ENCODE measurements at regions not wholly inside any gene's neighbourhood (a gene's known extent, or its start where the extent isn't known, plus 50 kb on each side); places are given as distances from the start of the nearest gene placed in this dataset.

DNA sequence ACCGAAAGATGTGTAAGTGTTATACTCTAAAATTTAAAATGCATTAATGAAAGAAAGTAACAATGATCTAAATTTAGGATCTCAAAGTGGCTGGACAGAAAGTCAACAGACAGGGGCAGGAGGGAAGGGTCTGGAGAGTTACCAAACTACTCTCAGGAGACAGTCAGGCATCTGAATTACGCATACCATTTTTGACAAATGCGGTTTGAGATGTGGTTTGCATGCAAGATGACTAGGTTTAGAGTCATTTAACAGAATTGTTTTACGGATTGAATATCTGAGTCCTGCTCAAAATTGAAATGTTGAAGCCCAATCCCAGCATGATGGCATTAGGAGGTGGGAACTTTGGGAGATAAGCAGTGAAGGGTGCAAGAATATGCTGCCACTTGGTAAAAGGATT is 314.1 kb downstream of the WDR11 start:
- no peaks in the 10 kb centered on the region for H3K27me3 ChIP-seq (ENCODE audit: control insufficient read depth, extremely low read depth, insufficient read depth, low read length)
- H2AFZ ChIP-seq (ENCODE audit: control insufficient read depth, low read length): no peak overlapping the region
- H3K27ac ChIP-seq (ENCODE audit: control insufficient read depth, insufficient read depth, low read length): no peak overlapping the region
- no peak overlapping the region for H3K4me3 ChIP-seq (ENCODE audit: control insufficient read depth in 2 of 3, extremely low read depth in 1 of 3, insufficient read depth in 2 of 3, low read depth in 1 of 3, low read length in 3 of 3)
- dilution Hi-C loops (cut with MboI; ENCODE audit: extremely low pct_ligation_motif_present, low sequenced_read_pairs): no loop called here
- no peak for TF ChIP-seq EZH2 (IDR thresholded peaks at IDR 0.05; ENCODE audit: low read length)
- TF ChIP-seq, protein P1, sequence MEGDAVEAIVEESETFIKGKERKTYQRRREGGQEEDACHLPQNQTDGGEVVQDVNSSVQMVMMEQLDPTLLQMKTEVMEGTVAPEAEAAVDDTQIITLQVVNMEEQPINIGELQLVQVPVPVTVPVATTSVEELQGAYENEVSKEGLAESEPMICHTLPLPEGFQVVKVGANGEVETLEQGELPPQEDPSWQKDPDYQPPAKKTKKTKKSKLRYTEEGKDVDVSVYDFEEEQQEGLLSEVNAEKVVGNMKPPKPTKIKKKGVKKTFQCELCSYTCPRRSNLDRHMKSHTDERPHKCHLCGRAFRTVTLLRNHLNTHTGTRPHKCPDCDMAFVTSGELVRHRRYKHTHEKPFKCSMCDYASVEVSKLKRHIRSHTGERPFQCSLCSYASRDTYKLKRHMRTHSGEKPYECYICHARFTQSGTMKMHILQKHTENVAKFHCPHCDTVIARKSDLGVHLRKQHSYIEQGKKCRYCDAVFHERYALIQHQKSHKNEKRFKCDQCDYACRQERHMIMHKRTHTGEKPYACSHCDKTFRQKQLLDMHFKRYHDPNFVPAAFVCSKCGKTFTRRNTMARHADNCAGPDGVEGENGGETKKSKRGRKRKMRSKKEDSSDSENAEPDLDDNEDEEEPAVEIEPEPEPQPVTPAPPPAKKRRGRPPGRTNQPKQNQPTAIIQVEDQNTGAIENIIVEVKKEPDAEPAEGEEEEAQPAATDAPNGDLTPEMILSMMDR (optimal IDR thresholded peaks at IDR 0.05 in 1 of 3, IDR thresholded peaks at IDR 0.05 in 1 of 3, conservative IDR thresholded peaks at IDR 0.05 in 1 of 3; ENCODE audit: extremely low read depth in 1 of 3, insufficient read depth in 2 of 3, low read length in 3 of 3): no peak
- peak; percentile 54 for DNase-seq (ENCODE audit: low read depth, low spot score)
- no peaks in the 10 kb centered on the region for H4K20me1 ChIP-seq (ENCODE audit: control insufficient read depth, extremely low read depth, insufficient read depth, low read length)
- H3K9ac ChIP-seq (ENCODE audit: control insufficient read depth, extremely low read depth, insufficient read depth, low read length): no peak overlapping the region
- H3K4me1 ChIP-seq (ENCODE audit: control insufficient read depth, extremely low read depth, insufficient read depth, low read length): peaks cover 11% of the 10 kb centered on the region
- FAIRE-seq: peak; percentile 69
- no peak overlapping the region for H3K4me2 ChIP-seq (ENCODE audit: control insufficient read depth, extremely low read depth, insufficient read depth, low read depth, low read length)
- no peaks in the 10 kb centered on the region for H3K9me1 ChIP-seq (ENCODE audit: control insufficient read depth, extremely low read depth, insufficient read depth, low read length)
- H3K36me3 ChIP-seq (ENCODE audit: control insufficient read depth in 2 of 2, extremely low read depth in 1 of 2, insufficient read depth in 2 of 2, low read length in 2 of 2): no peaks in the 10 kb centered on the region
- H3K79me2 ChIP-seq (ENCODE audit: control insufficient read depth, insufficient read depth, low read length): no peaks in the 10 kb centered on the region
- no peaks in the 10 kb centered on the region for H3K9me3 ChIP-seq (ENCODE audit: control insufficient read depth, low read depth, low read length)

DNA sequence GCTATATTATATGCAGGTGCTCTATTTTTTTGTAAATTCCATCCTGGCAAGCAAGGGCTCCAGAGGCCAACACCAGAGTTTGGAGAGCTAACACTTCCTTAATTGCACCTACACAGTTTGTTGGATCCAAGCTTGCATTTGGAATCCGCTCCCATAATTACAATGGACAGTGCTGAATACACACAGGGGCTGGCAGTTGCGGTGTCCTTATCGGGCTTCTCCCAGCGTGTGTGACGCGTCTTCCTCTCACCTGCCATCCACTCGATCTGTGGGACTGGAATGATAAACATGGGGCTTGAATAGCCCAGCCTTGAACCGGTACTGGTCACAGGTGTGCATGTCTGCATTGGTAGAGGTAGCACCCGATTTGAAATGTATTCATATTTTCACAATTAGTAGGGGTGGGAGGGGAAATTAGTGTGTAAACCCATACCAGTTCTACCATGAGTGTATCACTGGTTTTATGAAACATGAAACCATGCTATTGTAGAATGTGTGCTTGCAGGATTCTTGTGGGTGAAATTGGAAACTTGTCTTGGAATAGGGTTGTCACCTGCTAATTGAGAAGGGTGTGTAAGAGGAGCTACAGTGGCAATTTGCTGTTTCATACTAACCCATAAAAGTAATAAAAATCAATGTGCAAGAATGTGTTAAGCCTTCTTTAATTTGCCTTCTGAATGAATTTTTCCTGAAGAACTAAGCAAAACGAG is 316.5 kb downstream of the WDR11 start:
- H4K20me1 ChIP-seq (ENCODE audit: control insufficient read depth, extremely low read depth, insufficient read depth, low read length): no peaks in the 10 kb centered on the region
- no peak overlapping the region for H3K4me2 ChIP-seq (ENCODE audit: control insufficient read depth, extremely low read depth, insufficient read depth, low read depth, low read length)
- no peaks in the 10 kb centered on the region for H3K9me3 ChIP-seq (ENCODE audit: control insufficient read depth, low read depth, low read length)
- H3K79me2 ChIP-seq (ENCODE audit: control insufficient read depth, insufficient read depth, low read length): no peaks in the 10 kb centered on the region
- TF ChIP-seq, protein P1 (optimal IDR thresholded peaks at IDR 0.05 in 1 of 3, IDR thresholded peaks at IDR 0.05 in 1 of 3, conservative IDR thresholded peaks at IDR 0.05 in 1 of 3; ENCODE audit: extremely low read depth in 1 of 3, insufficient read depth in 2 of 3, low read length in 3 of 3): no peak
- no peak for TF ChIP-seq EZH2 (IDR thresholded peaks at IDR 0.05; ENCODE audit: low read length)
- no peak overlapping the region for H3K27ac ChIP-seq (ENCODE audit: control insufficient read depth, insufficient read depth, low read length)
- H3K9me1 ChIP-seq (ENCODE audit: control insufficient read depth, extremely low read depth, insufficient read depth, low read length): no peaks in the 10 kb centered on the region
- H3K4me3 ChIP-seq (ENCODE audit: control insufficient read depth in 2 of 3, extremely low read depth in 1 of 3, insufficient read depth in 2 of 3, low read depth in 1 of 3, low read length in 3 of 3): no peak overlapping the region
- dilution Hi-C loops (cut with MboI; ENCODE audit: extremely low pct_ligation_motif_present, low sequenced_read_pairs): no loop called here
- DNase-seq (ENCODE audit: low read depth, low spot score) (no peak), FAIRE-seq (peak; percentile 34)
- no peak overlapping the region for H2AFZ ChIP-seq (ENCODE audit: control insufficient read depth, low read length)
- H3K9ac ChIP-seq (ENCODE audit: control insufficient read depth, extremely low read depth, insufficient read depth, low read length): no peak overlapping the region
- H3K4me1 ChIP-seq (ENCODE audit: control insufficient read depth, extremely low read depth, insufficient read depth, low read length): peaks cover 14% of the 10 kb centered on the region
- no peaks in the 10 kb centered on the region for H3K27me3 ChIP-seq (ENCODE audit: control insufficient read depth, extremely low read depth, insufficient read depth, low read length)
- no peaks in the 10 kb centered on the region for H3K36me3 ChIP-seq (ENCODE audit: control insufficient read depth in 2 of 2, extremely low read depth in 1 of 2, insufficient read depth in 2 of 2, low read length in 2 of 2)
